ENCODE measurements at regions not wholly inside any gene's neighbourhood (a gene's known extent, or its start where the extent isn't known, plus 50 kb on each side); places are given as distances from the start of the nearest gene placed in this dataset.

DNA sequence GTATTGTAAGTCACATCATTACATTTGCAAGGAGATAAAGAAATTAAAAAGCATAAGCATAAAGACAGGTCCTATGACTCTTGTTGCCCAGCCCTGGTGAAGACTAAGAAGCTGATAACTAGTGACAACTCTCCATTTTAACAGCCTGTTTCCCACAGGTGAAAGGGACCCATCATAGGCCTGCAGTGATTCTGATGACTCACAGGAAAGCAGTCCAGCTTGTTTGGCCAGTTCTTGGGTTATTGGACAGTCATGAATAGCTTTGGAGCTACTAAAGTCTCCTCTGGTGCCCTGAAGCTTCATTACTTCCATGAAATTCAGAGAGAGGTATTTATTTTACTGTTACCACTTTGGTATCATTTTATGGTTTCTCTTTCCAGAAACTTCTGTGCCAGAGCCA lies 55.5 kb upstream of the DYRK2 start:
- H3K36me3 ChIP-seq (ENCODE audit: control insufficient read depth in 2 of 2, extremely low read depth in 1 of 2, insufficient read depth in 2 of 2, low read length in 2 of 2): no peaks in the 10 kb centered on the region
- no peak overlapping the region for H3K9ac ChIP-seq (replicated peaks; ENCODE audit: extremely low read depth, insufficient read depth, low read length)
- no peaks in the 10 kb centered on the region for H3K4me1 ChIP-seq (ENCODE audit: control insufficient read depth, extremely low read depth, insufficient read depth, low read length)
- CTCF ChIA-PET: no interaction called here
- no peaks in the 10 kb centered on the region for H3K79me2 ChIP-seq (ENCODE audit: control insufficient read depth, insufficient read depth, low read length)
- no peak overlapping the region for H3K4me2 ChIP-seq (ENCODE audit: insufficient read depth, low read length)
- FAIRE-seq: no peak
- dilution Hi-C loops (cut with MboI; ENCODE audit: extremely low pct_ligation_motif_present, low sequenced_read_pairs): no loop called here
- no peak overlapping the region for H3K4me3 ChIP-seq (replicated peaks in 1 of 3; ENCODE audit: insufficient read depth in 1 of 3, low read depth in 1 of 3, low read length in 3 of 3)
- POLR2A ChIA-PET: no interaction called here
- no peaks in the 10 kb centered on the region for H4K20me1 ChIP-seq (replicated peaks; ENCODE audit: control insufficient read depth, extremely low read depth, insufficient read depth, low read length)
- H3K27me3 ChIP-seq (ENCODE audit: control insufficient read depth in 2 of 2, insufficient read depth in 2 of 2, low read length in 2 of 2): no peaks in the 10 kb centered on the region
- no peak for DNase-seq (ENCODE audit: low read depth, low spot score)
- no peaks in the 10 kb centered on the region for H3K9me3 ChIP-seq (replicated peaks; ENCODE audit: control insufficient read depth, insufficient read depth, low read length)
- H3K27ac ChIP-seq (ENCODE audit: insufficient read depth, low read depth, low read length): no peak overlapping the region
- no peaks in the 10 kb centered on the region for H3K9me1 ChIP-seq (replicated peaks; ENCODE audit: control insufficient read depth, extremely low read depth, insufficient read depth, low read length)
- TF ChIP-seq GATA2 (IDR thresholded peaks at IDR 0.05; ENCODE audit: insufficient read depth, insufficient read length, low read depth, low read length) (no peak), POLR2AphosphoS5 (IDR thresholded peaks at IDR 0.05; ENCODE audit: insufficient read depth, low read depth, low read length) (no peak), JUN (IDR thresholded peaks at IDR 0.05; ENCODE audit: borderline replicate concordance, insufficient read depth, insufficient read length, low read depth) (no peak), MYC (IDR thresholded peaks at IDR 0.05; ENCODE audit: low read depth, low read length) (no peak), POLR2A (IDR thresholded peaks at IDR 0.05; ENCODE audit: low read depth, low read length) (no peak), FOS (IDR thresholded peaks at IDR 0.05; ENCODE audit: borderline replicate concordance, insufficient read depth, low read length) (no peak), EZH2 (IDR thresholded peaks at IDR 0.05; ENCODE audit: borderline replicate concordance, low read depth, low read length, severe bottlenecking) (no peak)
- TF ChIP-seq, protein P1, sequence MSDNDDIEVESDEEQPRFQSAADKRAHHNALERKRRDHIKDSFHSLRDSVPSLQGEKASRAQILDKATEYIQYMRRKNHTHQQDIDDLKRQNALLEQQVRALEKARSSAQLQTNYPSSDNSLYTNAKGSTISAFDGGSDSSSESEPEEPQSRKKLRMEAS (IDR thresholded peaks at IDR 0.05; ENCODE audit: insufficient read depth, insufficient read length): no peak
- TF ChIP-seq, protein P2, sequence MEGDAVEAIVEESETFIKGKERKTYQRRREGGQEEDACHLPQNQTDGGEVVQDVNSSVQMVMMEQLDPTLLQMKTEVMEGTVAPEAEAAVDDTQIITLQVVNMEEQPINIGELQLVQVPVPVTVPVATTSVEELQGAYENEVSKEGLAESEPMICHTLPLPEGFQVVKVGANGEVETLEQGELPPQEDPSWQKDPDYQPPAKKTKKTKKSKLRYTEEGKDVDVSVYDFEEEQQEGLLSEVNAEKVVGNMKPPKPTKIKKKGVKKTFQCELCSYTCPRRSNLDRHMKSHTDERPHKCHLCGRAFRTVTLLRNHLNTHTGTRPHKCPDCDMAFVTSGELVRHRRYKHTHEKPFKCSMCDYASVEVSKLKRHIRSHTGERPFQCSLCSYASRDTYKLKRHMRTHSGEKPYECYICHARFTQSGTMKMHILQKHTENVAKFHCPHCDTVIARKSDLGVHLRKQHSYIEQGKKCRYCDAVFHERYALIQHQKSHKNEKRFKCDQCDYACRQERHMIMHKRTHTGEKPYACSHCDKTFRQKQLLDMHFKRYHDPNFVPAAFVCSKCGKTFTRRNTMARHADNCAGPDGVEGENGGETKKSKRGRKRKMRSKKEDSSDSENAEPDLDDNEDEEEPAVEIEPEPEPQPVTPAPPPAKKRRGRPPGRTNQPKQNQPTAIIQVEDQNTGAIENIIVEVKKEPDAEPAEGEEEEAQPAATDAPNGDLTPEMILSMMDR (IDR thresholded peaks at IDR 0.05; ENCODE audit: extremely low read depth in 1 of 2, insufficient read depth in 1 of 2, low read depth in 1 of 2, low read length in 2 of 2): no peak
- intact Hi-C loops (cut with micrococcal nuclease): no loop called here
- no TSS peak for BruUV-seq (replicated peaks)
- H2AFZ ChIP-seq (ENCODE audit: low read depth, low read length): no peak overlapping the region
